ENCODE measurements at regions not wholly inside any gene's neighbourhood (a gene's known extent, or its start where the extent isn't known, plus 50 kb on each side); places are given as distances from the start of the nearest gene placed in this dataset.
"Not testable (repeated sequence)": the region's sequence is repeated elsewhere in the genome, so short reads cannot be mapped to it uniquely, and the experiment has no call there.

DNA sequence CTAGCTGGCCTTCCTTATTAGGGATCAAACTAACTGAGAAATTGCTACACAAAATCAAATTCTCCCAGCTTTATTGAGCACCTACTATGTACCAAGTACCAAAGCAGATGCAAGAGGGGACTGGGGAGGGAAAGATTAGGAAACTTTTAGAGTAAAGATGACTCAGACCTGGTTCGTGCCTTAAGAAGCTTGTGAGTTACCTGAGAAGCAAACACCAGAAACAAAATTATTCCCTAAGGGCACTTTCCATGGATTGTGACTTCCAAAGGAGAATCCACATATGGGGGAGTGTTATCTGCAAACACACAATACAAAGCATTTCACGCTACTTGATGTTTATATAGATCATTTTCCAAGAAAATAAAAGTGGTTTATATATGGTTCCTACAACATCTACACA is 326.9 kb upstream of the HNRNPA3 start:
- no peak for DNase-seq

DNA sequence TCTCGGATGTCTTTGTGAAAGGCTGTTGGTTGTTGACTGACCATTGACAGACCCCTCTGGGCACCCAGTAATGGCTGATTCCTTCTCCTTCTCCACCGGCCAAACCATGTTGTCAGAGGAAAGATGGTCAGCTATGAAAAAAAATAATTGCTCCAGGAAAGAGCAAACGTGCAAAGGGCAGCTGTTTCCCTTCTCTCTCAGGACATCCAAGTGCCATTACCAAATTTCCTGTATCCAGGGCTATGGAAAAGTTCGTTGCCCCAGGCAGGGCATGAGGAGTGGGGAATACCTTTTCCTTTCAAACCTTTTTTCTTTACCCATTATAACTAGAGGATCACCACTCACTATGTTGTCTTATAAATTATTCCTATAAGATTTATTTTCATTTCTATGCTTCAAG is 321.5 kb upstream of the HNRNPA3 start:
- DNase-seq = no peak

DNA sequence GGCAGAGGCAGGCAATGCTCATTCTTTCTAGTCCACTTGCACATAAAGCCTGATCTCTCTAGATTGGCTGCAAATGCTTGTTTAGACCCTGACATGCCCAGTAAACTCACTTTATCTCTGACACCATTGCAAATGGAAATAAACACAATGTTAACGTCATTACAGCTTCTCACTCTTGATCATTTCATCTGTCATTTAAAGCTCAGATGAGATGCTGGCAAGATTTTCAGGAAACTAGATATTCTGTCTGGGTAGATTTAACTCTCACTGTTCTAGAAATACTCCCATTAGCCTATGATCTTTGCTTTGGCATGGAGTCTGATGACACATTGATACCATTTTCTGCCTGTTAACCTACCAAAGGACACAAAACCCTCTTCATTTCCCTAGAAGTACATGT is 320.7 kb upstream of the HNRNPA3 start:
- no peak for DNase-seq

DNA sequence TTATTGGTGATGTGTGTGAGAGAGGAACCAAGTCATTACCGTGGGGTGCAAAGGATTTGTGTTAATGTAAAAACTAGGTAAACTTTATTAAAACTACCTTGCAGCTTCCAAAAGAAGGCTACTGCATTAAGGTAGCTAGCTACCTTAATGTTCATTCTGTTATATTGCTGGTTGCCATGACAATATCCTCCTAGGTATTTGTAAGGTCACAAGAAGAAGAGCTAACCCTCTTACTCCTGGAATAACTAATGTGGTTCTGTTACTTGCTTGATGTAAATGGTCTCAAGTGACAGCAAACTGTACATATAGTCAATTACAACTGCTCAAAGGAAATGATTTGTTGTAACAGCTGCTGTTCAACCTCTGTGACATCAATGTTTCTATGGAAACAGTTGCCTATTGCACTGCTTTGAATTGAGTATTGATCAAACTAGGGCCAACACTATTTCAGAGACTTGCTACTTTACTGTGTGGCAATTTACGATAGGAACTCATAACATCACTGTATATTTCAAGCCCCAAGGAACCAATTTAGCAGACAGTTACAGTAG is 319.8 kb upstream of the HNRNPA3 start:
- DNase-seq = no peak

DNA sequence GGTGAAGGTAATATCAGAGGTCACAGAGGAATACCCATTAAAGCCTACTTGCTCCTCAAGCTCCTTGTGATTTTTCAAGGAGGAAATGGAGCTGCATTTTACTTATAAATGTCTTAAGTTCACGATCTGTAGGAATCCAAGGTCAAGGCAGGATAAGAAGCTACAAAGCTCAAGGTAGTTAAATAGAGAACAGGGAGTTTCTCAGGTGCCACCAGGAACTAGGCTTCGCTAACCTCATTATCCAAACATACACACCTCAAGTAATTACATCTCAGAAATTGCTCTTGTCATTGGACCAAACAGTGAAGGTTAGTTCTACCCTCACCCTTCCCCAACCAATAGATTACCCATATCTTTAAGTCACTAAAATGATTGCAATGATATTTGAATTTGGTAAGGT is 317.4 kb upstream of the HNRNPA3 start:
- no peak for DNase-seq

DNA sequence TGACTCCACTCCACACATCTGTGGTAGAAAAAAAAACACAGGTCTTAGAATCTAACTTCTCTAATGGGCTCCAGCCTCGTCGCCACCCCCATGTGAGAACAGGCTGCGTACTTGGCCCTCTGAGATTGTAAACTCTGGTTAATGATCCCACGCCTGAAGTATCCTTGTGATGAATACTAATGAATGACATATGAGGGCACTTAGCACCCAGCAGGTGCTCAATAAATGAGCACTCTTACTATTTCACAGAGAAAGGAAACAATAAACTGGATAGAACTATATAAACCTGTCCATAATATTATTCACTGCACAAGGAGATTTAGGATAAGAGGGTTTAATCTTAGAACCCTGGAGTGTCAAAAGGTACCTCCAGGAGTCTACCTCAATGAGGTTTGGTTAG is 310.1 kb upstream of the HNRNPA3 start:
- DNase-seq = no peak

DNA sequence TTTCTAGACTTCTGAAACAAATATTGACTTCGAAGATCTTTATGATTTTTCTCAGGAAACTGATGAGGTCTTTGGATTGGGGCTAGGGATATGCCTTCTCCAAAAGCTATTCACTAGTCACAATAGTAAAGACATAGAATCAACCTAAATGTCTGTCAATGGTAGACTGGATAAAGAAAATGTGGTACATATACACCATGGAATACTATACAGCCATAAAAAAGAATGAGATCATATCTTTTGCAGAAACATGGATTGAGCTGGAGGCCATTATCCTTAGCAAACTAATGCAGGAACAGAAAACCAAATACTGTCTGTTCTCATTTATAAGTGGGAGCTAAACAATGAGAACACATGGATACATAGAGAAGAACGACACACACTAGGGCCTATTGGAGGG is 308.5 kb upstream of the HNRNPA3 start:
- not testable (repeated sequence) for DNase-seq

DNA sequence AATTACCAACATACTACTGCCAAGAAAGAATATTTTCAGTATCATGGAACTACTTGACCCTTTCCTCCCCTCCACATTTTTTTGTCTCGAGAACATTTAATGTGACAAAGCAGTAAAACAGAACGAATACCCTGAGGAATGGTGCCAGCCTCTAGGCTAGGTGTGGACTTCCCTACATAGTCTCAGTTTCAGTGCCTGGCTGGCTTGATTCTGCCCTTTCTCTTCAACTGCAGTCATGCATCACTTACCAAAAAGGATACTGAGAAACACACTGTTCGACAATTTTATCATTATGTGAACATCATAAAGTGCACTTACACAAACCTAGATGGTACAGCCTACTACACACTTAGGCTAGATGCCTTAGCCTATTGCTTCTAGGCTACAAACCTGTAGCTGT is 305.3 kb upstream of the HNRNPA3 start:
- DNase-seq = no peak

DNA sequence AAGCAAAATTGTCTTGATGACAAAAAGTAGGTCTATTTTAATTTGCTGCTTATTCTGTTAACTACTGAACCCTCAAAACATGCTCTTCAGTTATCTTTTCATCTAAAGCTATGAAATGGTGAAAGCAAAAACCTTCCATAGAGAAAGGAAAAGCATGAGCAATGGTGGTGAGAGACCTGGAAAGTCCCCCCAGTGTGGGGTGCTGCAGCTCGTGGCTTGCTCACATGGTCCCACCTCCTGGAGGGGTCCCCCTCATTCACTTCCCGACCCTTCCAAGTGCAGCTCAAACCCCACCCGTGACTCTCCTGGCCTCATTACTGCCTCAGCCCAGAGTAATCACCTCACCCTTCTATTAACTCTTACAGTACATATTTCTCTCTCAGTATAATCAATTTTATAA is 301.8 kb upstream of the HNRNPA3 start:
- no peak for DNase-seq

DNA sequence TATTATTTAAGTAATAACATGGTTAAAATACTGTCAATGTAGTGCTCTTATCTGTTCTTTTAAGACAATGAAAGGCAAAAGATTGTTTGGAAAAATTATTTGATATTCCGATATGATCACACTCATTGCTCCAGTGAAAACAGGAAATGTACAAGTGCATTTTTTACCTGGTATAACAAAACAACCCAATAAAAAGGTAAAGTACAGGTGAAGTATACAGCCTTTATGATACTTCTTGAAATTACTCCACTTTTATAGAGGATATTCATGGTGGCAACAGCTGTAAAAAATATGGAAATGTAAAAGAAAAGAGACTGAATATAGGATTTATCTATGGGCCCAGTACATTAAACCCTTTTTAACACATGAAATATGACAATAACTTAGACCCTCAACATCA is 298.6 kb upstream of the HNRNPA3 start:
- DNase-seq = no peak

DNA sequence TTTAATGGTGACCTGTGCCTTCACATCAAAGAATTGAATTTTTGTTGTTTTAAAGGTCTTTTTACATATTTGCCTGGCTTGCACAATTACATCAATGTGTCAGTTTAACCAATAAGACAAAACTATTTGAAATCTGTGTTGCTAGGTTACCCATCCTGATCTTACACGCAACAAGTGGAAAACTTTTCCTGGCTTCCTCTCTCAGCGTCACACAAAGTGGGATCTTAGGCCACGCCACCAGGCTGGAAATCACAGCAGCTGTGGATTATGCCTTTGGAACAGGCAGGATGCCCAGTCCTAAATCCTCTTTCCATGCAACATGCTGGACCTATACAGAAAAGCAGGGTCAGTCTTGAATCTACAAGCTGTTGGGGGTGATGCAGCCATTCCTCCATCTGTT is 298.2 kb upstream of the HNRNPA3 start:
- DNase-seq = no peak

DNA sequence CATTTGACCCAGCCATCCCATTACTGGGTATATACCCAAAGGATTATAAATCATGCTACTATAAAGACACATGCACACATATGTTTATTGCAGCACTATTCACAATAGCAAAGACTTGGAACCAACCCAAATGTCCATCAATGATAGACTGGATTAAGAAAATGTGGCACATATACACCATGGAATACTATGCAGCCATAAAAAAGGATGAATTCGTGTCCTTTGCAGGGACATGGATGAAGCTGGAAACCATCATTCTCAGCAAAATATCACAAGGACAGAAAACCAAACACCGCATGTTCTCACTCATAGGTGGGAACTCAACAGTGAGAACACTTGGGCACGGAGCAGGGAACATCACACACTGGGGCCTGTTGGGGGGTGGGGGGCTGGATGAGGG is 290.0 kb upstream of the HNRNPA3 start:
- not testable (repeated sequence) for DNase-seq

DNA sequence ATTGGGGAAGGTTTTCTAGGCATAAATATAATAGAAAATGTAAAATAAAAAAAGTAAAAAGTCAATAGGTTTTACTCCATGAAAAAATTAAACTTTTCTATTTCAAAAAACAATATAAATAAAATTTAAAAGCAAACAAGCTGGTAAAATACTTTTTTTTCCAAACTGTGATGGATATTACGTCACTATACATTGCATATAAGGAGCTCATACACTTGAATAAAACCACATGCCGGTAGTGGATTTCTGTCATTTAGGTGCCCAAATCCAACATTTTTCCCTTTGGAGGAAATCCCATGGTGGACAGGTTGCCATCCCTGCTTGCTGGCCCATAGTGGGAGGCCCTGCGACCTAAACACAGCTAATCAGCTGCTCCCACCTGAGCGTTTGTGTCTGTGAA is 289.4 kb upstream of the HNRNPA3 start:
- no peak for DNase-seq

DNA sequence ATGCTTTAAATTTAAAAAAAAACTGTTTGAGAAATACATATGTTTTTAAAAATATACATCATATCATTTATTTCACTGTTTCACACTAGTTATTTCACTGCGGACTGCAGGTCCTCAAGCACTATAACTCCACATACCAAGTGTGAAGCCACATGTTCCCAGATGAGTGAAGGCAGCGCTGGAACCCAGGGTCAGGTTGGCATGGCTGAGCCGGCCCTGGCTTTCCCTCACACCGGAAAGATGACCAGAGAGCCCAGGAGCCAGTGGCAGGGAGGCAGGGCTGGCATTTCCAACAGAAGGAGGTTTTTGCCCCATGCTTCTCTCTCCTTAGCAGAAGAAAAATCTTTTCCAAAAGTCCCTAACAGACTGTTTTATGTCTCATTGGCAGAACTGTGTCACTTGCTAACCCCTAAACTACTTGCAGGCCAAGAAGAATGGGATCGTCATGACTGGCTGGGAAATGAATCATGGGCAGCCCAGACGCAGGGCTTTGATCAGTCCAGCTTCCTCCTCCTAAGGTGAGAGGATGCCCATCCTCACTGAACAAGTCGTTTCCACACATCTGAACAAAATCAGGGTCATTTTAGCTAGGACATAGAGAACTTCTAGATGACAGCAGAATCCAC is 287.6 kb upstream of the HNRNPA3 start:
- DNase-seq = no peak

DNA sequence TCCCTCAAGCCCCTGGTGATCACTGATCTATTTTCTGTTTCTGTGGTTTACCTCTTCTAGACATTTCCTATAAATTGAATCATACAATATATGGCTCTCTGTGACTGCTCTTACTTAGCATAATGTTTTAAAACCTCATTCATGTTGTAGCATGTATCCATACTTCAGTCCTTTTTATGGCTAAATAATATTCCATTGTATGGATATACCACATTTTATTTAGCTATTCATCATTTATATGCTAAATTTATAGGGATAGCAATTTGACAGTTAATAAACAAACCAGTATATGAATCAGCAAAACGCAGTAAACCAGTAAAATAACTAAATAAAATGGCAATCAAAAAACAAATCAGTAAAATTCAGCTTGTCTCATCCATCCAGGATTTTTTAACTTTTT is 286.1 kb upstream of the HNRNPA3 start:
- no peak for DNase-seq

DNA sequence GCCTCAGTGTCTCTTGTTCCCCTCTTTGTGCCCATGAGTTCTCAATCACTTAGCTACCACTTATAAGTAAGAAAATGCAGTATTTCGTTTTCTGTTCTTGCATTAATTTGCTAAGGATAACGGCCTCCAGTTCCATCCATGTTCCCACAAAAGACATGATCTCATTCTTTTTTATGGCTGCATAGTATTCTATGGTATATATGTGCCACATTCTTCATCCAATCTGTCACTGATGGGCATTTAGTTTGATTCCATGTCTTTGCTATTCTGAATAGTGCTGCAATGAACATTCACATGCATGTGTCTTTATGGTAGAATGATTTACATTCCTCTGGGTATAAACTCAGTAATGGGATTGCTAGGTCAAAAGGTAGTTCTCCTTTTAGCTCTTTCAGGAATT is 283.2 kb upstream of the HNRNPA3 start:
- not testable (repeated sequence) for DNase-seq

DNA sequence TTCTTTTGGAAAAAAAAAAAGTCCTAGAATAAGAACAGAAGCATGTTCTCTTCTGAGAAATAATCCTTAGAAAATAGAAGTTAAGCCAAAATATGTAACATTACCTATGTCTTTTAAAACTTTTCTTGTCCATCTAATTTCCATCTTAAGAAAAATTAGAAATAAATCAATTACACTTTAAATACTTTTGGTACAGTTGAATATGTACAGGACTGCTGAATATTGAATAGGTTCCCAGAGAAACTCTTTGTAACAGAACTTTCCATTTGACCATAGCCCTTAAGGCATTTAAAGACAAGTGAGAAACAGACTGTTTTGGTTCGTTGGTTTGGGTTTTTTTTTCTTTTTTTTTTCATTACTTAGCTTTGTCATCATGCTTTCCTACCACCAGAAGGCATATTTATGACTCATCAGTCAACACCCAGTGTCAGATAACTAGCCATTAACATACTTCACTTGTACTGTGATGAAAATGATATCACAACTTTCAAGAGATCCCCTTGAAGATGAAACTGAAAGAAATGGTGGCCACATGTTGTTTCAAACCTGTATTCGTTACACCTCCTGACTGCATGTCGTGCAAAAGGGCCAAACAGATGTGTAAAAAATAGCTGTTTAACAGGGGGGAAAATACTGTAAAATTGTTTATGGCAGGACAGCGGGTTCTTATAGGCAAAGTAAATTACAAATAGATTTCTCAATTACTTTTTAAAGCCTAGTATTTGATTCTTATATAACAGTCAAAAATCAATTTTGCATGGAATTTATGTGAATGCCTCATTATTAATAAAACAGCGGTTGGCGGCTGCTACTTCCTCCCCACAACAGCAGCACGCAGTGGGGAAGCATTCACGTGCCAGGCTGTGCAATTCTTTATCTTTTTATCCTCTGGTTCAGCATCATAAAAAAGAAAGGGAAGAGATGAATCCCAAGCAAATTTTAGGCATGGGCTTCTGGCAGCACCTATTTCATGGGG is 280.7 kb upstream of the HNRNPA3 start:
- DNase-seq = peak; percentile 76

DNA sequence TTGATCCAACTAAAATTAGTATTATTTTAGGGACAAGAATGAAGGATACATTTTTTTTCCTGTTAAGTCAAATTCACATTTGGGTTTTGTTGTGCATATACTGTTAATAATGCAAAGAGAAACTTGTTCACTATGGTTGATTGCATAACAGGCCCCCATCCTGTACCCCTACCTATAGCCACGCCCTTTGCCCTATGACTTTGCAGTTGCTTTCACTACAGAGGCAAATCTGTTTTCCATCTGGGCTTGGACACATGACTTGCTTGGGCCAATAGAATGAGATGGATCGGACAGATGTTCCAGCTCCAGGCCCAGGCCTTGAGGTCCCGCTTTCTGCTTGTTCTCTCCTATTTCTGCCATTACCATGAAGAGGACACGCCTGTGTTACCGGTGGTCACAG is 278.5 kb upstream of the HNRNPA3 start:
- no peak for DNase-seq

DNA sequence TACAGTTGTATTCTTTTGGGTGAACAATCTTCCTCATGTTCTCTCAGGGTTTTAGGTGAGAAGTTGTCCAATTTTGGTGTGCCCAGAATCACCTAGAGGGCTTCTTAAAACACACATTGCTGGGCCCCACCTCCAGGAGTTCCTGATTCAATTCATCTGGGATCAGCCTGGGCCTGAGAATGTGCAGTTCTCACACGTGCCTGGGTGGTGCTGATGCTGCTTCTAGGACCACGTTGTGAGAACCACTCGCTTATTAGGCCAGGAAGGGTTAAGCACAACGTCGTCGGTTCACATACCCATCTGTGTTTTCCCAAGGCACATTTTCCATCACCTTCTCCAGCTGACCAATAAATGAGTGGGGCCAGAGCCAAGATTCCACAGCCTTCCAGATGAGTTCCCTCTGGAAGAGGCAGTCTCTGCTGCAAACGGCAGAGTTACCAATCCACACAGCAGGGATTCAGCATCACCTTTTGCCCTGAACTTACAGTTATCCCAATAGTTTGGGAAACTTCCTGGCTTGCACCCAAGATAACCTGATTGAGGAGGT is 277.7 kb upstream of the HNRNPA3 start:
- peak; percentile 3 for DNase-seq

DNA sequence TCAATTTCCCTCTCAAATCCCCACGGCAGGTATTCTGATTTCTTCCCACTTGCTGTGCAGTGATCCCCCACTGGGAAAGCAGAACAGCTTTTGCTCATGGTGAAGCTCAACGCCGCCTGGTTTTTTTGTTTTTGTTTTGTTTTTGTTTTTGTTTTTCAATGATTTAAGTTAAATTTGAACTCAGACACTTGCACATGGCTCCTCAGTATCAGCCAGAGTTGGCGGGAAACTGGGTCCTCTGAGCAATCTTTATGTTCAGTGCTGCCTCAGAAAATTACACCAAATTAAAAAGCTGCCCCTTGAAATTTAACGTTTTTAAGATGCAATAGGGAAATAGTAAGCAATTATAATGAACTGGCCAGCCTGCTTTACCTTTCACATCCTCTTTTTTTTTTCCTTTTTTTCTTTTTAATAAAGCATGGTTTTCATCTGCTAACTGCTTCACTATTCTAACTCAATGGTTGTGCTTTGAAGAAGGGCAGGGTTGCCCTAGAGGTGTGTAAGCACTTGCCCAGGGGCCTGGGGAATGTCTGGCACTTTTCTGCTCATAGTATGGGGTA is 277.0 kb upstream of the HNRNPA3 start:
- DNase-seq = no peak

DNA sequence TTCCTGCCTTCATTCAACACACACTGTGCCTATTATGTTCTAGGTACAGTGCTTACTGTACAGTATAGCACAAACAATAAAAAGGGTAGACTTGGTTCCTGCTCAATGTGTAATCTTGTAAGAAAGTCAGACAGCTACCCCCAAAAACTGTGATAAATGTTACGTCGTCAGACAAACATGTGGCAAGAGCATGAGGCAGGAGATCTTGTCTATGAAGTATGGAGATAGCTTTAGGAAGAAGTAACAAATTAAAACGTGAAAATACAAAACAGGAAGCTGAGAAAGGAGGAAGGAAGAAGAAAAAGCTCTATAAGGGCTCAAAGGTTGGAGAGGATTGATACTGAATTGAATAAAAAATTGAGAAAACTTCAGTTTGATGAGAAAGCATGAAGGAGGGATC is 276.2 kb upstream of the HNRNPA3 start:
- no peak for DNase-seq

DNA sequence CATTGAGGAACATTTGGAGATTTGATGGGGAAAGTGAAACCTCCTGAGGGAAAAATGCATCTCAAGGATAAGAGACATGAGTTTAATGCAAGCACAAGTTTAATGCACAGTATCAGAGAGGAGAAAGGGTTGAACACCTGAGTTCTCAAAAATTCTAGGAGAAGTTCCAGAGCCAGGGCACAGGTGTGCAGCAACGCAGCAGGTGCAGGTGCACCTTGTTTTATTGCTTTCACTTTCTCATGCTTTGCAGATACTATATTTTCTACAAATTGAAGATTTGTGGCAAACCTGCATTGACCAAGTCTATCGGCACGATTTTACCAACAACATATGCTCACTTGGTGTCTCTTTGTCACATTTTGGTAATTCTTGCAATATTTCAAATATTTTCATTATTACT is 267.6 kb upstream of the HNRNPA3 start:
- DNase-seq = no peak

DNA sequence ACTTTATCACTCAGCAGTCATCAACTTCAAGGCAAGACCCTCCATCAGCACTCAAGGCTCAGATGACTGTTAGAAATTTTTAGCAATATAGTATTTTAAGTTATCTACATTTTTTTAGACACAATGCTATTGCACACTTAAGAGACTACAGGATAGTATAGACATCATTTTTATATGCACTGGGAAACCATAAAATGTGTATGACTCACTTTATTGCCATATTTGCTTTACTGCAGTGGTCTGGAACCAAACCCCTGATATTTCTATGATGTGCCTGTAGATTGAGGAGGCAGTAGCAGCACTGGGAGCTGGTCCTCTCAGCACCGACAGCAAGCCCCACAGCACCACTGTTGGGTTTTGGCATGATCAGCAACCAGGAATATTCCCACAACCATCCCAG is 264.8 kb upstream of the HNRNPA3 start:
- no peak for DNase-seq

DNA sequence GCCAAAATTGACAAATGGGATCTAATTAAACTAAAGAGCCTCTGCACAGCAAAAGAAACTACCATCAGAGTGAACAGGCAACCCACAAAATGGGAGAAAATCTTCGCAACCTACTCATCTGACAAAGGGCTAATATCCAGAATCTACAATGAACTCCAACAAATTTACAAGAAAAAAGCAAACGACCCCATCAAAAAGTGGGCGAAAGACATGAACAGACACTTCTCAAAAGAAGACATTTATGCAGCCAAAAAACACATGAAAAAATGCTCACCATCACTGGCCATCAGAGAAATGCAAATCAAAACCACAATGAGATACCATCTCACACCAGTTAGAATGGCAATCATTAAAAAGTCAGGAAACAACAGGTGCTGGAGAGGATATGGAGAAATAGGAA is 261.4 kb upstream of the HNRNPA3 start:
- not testable (repeated sequence) for DNase-seq

All from fibroblast of skin of right biceps (primary cell).